ENCODE measurements at regions not wholly inside any gene's neighbourhood (a gene's known extent, or its start where the extent isn't known, plus 50 kb on each side); places are given as distances from the start of the nearest gene placed in this dataset.
A peak's percentile ranks its signal among the peaks of the same experiment; 100 is the strongest.

DNA sequence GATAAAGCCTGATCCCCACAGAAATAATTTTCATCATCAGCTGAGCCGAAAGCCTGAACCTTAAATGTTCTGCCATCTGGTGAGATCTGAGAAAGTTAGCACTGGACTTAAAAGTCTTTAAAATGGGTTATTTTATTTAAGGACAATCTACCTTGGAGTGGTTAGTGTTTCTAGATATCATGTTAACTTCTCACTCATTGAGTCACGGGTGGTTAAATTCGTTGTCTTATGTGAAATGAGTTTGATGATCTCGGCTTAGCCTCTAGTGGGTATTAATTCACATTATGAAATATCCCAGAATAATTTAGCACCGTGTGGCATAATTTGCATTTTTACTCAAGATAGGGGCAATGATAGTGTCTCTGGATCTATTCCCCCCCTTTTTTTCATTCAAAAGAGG is 117.4 kb upstream of the ZNF536 start:
- H3K9me3 ChIP-seq: no peaks in the 10 kb centered on the region; the same call in 2 of the 3 replicates
- FAIRE-seq (peak; percentile 23), ATAC-seq (no peak), DNase-seq (ENCODE audit: low read depth in 1 of 2, low spot score in 1 of 2) (no peak)
- ChIA-PET CTCF (no interaction called here), POLR2A (interaction anchor here (1.2 kb wide), 1 partner anchor 37 kb away, joined by 3 read pairs; no protein-coding TSS in a partner anchor)
- no peak overlapping the region for H3K4me3 ChIP-seq
- TF ChIP-seq CBX8 (IDR thresholded peaks at IDR 0.05): peak; percentile 89; the same call in 1 of the 2 replicates
- TF ChIP-seq, protein P1, sequence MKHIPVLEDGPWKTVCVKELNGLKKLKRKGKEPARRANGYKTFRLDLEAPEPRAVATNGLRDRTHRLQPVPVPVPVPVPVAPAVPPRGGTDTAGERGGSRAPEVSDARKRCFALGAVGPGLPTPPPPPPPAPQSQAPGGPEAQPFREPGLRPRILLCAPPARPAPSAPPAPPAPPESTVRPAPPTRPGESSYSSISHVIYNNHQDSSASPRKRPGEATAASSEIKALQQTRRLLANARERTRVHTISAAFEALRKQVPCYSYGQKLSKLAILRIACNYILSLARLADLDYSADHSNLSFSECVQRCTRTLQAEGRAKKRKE (CRISPR knock-in tag; IDR thresholded peaks at IDR 0.05; ENCODE audit: low read depth): no peak
- TF ChIP-seq RARB (CRISPR knock-in tag; IDR thresholded peaks at IDR 0.05): no peak
- TF ChIP-seq RNF2 (IDR thresholded peaks at IDR 0.05; ENCODE audit: borderline replicate concordance, low read depth): peak; percentile 72; the same call in 1 of the 2 replicates
- H3K4me1 ChIP-seq: no peaks in the 10 kb centered on the region
- no peak overlapping the region for H3K4me2 ChIP-seq
- WGBS (ENCODE audit: missing lambda C conversion rate): 18% methylated on average over 5 of the region's 5 CpGs
- H3K27ac ChIP-seq: no peak overlapping the region

DNA sequence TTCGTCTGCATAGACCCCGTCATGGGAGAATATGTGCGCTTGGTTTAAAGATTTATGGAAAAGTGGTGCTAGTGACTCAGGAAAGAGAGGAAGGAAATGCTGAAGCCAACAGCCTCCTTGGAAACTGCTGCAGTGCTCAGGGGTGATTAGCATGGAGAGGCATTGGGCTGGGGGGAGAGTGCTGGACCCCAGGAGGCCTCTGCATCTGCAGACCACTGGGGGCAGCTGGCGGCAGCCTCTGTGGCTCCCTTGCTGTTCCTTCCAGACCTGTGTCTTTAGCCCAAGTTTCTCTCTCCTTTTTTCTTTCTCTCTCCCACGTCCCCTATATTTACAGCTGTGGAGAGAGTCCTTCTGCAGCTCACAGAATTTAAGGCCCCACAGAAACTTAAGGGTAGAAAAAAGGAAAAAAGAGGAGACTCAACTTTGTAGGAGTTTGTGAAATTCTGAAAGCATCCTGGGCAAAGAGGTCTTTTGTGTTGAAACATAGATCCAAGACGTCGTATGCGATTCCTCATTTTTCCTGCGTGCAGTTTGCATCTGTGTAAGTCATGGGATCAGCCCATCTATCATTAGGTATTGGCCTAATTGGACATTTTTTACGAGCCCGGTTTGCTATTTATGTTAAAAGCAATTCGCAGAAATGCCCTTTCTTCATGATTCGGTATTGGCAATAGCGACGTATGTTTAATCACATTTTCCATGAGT is 116.2 kb upstream of the ZNF536 start:
- no peak for DNase-seq (ENCODE audit: low read depth in 1 of 2, low spot score in 1 of 2)
- Histone ChIP-seq H3K9me3 (no peaks in the 10 kb centered on the region; the same call in 1 of the 3 replicates), H3K4me1 (no peaks in the 10 kb centered on the region), H3K4me2 (no peak overlapping the region), H3K4me3 (no peak overlapping the region), H3K27ac (no peak overlapping the region)
- TF ChIP-seq, protein P2, sequence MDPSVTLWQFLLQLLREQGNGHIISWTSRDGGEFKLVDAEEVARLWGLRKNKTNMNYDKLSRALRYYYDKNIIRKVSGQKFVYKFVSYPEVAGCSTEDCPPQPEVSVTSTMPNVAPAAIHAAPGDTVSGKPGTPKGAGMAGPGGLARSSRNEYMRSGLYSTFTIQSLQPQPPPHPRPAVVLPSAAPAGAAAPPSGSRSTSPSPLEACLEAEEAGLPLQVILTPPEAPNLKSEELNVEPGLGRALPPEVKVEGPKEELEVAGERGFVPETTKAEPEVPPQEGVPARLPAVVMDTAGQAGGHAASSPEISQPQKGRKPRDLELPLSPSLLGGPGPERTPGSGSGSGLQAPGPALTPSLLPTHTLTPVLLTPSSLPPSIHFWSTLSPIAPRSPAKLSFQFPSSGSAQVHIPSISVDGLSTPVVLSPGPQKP (IDR thresholded peaks at IDR 0.05; ENCODE audit: low read depth, low read length): no peak
- no peak for TF ChIP-seq ESRRA (IDR thresholded peaks at IDR 0.05; ENCODE audit: borderline replicate concordance, low read length)
- TF ChIP-seq MAZ (IDR thresholded peaks at IDR 0.05; ENCODE audit: borderline replicate concordance, low read depth, low read length): no peak
- no peak for TF ChIP-seq MYC (IDR thresholded peaks at IDR 0.05; ENCODE audit: borderline replicate concordance, low read length)
- TF ChIP-seq, protein P3, sequence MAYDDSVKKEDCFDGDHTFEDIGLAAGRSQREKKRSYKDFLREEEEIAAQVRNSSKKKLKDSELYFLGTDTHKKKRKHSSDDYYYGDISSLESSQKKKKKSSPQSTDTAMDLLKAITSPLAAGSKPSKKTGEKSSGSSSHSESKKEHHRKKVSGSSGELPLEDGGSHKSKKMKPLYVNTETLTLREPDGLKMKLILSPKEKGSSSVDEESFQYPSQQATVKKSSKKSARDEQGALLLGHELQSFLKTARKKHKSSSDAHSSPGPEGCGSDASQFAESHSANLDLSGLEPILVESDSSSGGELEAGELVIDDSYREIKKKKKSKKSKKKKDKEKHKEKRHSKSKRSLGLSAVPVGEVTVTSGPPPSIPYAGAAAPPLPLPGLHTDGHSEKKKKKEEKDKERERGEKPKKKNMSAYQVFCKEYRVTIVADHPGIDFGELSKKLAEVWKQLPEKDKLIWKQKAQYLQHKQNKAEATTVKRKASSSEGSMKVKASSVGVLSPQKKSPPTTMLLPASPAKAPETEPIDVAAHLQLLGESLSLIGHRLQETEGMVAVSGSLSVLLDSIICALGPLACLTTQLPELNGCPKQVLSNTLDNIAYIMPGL (CRISPR knock-in tag; IDR thresholded peaks at IDR 0.05; ENCODE audit: borderline replicate concordance): no peak
- no peak for TF ChIP-seq HEYL (CRISPR knock-in tag; IDR thresholded peaks at IDR 0.05)
- no peak for TF ChIP-seq EHMT2 (IDR thresholded peaks at IDR 0.05; ENCODE audit: low read depth)
- TF ChIP-seq, protein P4, sequence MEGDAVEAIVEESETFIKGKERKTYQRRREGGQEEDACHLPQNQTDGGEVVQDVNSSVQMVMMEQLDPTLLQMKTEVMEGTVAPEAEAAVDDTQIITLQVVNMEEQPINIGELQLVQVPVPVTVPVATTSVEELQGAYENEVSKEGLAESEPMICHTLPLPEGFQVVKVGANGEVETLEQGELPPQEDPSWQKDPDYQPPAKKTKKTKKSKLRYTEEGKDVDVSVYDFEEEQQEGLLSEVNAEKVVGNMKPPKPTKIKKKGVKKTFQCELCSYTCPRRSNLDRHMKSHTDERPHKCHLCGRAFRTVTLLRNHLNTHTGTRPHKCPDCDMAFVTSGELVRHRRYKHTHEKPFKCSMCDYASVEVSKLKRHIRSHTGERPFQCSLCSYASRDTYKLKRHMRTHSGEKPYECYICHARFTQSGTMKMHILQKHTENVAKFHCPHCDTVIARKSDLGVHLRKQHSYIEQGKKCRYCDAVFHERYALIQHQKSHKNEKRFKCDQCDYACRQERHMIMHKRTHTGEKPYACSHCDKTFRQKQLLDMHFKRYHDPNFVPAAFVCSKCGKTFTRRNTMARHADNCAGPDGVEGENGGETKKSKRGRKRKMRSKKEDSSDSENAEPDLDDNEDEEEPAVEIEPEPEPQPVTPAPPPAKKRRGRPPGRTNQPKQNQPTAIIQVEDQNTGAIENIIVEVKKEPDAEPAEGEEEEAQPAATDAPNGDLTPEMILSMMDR (IDR thresholded peaks at IDR 0.05): no peak
- TF ChIP-seq, protein P5, sequence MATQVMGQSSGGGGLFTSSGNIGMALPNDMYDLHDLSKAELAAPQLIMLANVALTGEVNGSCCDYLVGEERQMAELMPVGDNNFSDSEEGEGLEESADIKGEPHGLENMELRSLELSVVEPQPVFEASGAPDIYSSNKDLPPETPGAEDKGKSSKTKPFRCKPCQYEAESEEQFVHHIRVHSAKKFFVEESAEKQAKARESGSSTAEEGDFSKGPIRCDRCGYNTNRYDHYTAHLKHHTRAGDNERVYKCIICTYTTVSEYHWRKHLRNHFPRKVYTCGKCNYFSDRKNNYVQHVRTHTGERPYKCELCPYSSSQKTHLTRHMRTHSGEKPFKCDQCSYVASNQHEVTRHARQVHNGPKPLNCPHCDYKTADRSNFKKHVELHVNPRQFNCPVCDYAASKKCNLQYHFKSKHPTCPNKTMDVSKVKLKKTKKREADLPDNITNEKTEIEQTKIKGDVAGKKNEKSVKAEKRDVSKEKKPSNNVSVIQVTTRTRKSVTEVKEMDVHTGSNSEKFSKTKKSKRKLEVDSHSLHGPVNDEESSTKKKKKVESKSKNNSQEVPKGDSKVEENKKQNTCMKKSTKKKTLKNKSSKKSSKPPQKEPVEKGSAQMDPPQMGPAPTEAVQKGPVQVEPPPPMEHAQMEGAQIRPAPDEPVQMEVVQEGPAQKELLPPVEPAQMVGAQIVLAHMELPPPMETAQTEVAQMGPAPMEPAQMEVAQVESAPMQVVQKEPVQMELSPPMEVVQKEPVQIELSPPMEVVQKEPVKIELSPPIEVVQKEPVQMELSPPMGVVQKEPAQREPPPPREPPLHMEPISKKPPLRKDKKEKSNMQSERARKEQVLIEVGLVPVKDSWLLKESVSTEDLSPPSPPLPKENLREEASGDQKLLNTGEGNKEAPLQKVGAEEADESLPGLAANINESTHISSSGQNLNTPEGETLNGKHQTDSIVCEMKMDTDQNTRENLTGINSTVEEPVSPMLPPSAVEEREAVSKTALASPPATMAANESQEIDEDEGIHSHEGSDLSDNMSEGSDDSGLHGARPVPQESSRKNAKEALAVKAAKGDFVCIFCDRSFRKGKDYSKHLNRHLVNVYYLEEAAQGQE (IDR thresholded peaks at IDR 0.05): no peak
- no peak for TF ChIP-seq ZFP36 (IDR thresholded peaks at IDR 0.05; ENCODE audit: borderline replicate concordance, partially characterized antibody)
- TF ChIP-seq BHLHE40 (IDR thresholded peaks at IDR 0.05; ENCODE audit: low read depth, low read length): no peak
- CTCF ChIA-PET: no interaction called here
- no peak for ATAC-seq
- FAIRE-seq: no peak
- POLR2A ChIA-PET: no interaction called here
- 52% methylated on average over 15 of the region's 15 CpGs for WGBS (ENCODE audit: missing lambda C conversion rate)

All from A549 (cell line).